Stimulated activated effector memory CD8-positive, alpha-beta T cell treated with anti-CD3 and anti-CD28 coated beads, Interleukin-12 subunit alpha, Interleukin-12 subunit beta, amount 100 ng/mL, for 72 hours (primary cell): ENCODE measurements at regions not wholly inside any gene's neighbourhood (a gene's known extent, or its start where the extent isn't known, plus 50 kb on each side); places are given as distances from the start of the nearest gene placed in this dataset.
"Not testable (repeated sequence)": the region's sequence is repeated elsewhere in the genome, so short reads cannot be mapped to it uniquely, and the experiment has no call there.

Source experiments
- ATAC-seq: fragments of 150-1000 bp; cut with Tn5 transposase; 2 replicates; pipeline ENCODE4 v1.10.0; 2021
- DNase-seq, 2 donors: peaks; one replicate each; pipeline ENCODE4 v3.0.0; 2021 to 2022; ENCODE audit warnings: low spot score in 2 of 2
- H3K27ac Mint-ChIP-seq: one replicate; pipeline ENCODE4 v1.8.0; 2022; ENCODE audit warnings: mild to moderate bottlenecking, mixed read lengths
- H3K36me3 Mint-ChIP-seq: one replicate; pipeline ENCODE4 v1.8.0; 2022; ENCODE audit warnings: mild to moderate bottlenecking, mixed read lengths
- H3K4me1 Mint-ChIP-seq: one replicate; pipeline ENCODE4 v1.8.0; 2022; ENCODE audit warnings: mixed read lengths
- H3K4me3 Mint-ChIP-seq: one replicate; pipeline ENCODE4 v1.8.0; 2022; ENCODE audit warnings: mild to moderate bottlenecking, mixed read lengths
- H3K9me3 Mint-ChIP-seq: one replicate; pipeline ENCODE4 v1.8.0; 2022; ENCODE audit warnings: mixed read lengths

DNA sequence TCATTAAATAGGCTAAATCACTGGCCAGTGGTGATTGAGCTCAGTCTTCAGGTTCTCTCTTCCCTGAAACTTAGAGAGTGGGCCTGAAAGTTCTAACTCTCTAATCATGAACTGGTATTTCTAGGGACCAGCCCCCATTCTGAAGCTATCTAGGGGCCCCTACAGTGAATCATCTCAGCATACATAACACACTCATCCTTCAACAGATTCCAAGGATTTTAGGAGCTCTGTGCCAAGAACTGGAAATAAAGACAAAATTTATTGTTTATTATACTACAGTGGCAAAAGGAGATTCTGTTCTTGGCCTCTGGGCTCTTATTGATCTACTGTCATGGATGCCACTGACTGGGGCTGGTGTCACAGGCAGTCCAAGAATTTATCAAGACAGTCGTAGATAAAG lies 263.8 kb upstream of the IGFBP7 start:
- no peak for DNase-seq

GRCh38 chr4:57371671-57372070 lies 261.5 kb upstream of the IGFBP7 start:
- Mint-ChIP-seq H3K27ac (no peak overlapping the region), H3K9me3 (peaks cover 4% of the 10 kb centered on the region), H3K4me3 (no peak overlapping the region), H3K4me1 (no peaks in the 10 kb centered on the region), H3K36me3 (no peaks in the 10 kb centered on the region)
- DNase-seq: no peak
- no peak for ATAC-seq

More for the DNA sequence above, 263.8 kb upstream of the IGFBP7 start:
- no peaks in the 10 kb centered on the region for H3K9me3 Mint-ChIP-seq
- no peak overlapping the region for H3K4me3 Mint-ChIP-seq
- H3K36me3 Mint-ChIP-seq: no peaks in the 10 kb centered on the region
- H3K27ac Mint-ChIP-seq: no peak overlapping the region
- no peaks in the 10 kb centered on the region for H3K4me1 Mint-ChIP-seq
- no peak for ATAC-seq

GRCh38 chr4:57370691-57371090 lies 260.5 kb upstream of the IGFBP7 start:
- H3K9me3 Mint-ChIP-seq: peaks cover 6% of the 10 kb centered on the region
- H3K36me3 Mint-ChIP-seq: no peaks in the 10 kb centered on the region
- ATAC-seq: no peak
- no peak for DNase-seq
- no peak overlapping the region for H3K27ac Mint-ChIP-seq
- H3K4me1 Mint-ChIP-seq: no peaks in the 10 kb centered on the region
- no peak overlapping the region for H3K4me3 Mint-ChIP-seq

GRCh38 chr4:57369446-57369845 lies 259.3 kb upstream of the IGFBP7 start:
- DNase-seq (no peak), ATAC-seq (no peak)
- peaks cover 6% of the 10 kb centered on the region for H3K9me3 Mint-ChIP-seq
- H3K4me3 Mint-ChIP-seq: no peak overlapping the region
- H3K27ac Mint-ChIP-seq: no peak overlapping the region
- H3K4me1 Mint-ChIP-seq: no peaks in the 10 kb centered on the region
- H3K36me3 Mint-ChIP-seq: no peaks in the 10 kb centered on the region

- DNase-seq (no peak), ATAC-seq (no peak)
- H3K27ac Mint-ChIP-seq: no peak overlapping the region
- H3K4me1 Mint-ChIP-seq: no peaks in the 10 kb centered on the region
- H3K4me3 Mint-ChIP-seq: no peak overlapping the region
- no peaks in the 10 kb centered on the region for H3K36me3 Mint-ChIP-seq
- peaks cover 6% of the 10 kb centered on the region for H3K9me3 Mint-ChIP-seq
These were observed 254.1 kb upstream of the IGFBP7 start for GRCh38 chr4:57364255-57364654.

DNA sequence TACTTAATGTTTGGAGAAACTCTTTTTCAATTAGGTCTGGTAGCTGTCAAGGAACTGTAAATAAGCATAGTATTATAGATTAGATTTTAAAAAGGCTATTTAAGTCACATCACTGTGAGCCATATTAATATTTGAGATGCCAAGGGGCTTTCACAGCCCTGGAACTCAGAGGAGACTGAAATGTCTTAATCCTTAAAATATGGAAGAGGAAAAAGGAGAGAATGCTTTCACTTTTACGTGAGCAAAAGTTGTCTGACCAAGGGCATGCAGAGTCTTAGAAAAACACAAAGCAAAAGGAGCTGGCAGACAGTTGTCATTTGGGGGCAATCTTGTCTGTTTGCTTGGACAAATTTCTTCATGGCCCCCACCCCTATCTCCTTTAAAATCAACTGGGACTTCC lies 253.2 kb upstream of the IGFBP7 start:
- H3K4me3 Mint-ChIP-seq: no peak overlapping the region

DNA sequence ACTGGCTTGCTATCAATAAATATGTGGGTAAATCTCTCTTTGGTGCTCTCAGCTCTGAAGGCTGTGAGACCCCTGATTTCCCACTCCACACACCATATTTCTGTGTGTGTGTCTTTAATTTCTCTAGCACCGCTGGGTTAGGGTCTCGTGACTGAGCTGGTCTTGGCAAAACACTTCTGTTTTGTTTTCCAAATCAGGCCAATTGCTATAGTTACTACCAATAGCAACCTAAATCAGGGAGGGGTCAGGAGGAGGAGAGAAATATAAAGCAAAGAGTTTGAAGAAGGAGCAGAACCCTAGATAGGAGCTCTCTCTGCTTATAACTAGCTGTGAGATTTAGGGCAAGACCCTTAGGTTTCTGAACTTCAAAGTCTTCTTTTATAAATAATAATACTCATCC lies 250.5 kb upstream of the IGFBP7 start:
- no peak overlapping the region for H3K4me3 Mint-ChIP-seq
- DNase-seq (no peak), ATAC-seq (no peak)
- H3K27ac Mint-ChIP-seq: no peak overlapping the region
- no peaks in the 10 kb centered on the region for H3K36me3 Mint-ChIP-seq
- peaks cover 6% of the 10 kb centered on the region for H3K9me3 Mint-ChIP-seq
- no peaks in the 10 kb centered on the region for H3K4me1 Mint-ChIP-seq

More for the DNA sequence above, 253.2 kb upstream of the IGFBP7 start:
- H3K4me1 Mint-ChIP-seq: no peaks in the 10 kb centered on the region
- H3K36me3 Mint-ChIP-seq: no peaks in the 10 kb centered on the region
- peaks cover 12% of the 10 kb centered on the region for H3K9me3 Mint-ChIP-seq
- no peak for ATAC-seq
- DNase-seq: no peak
- no peak overlapping the region for H3K27ac Mint-ChIP-seq

DNA sequence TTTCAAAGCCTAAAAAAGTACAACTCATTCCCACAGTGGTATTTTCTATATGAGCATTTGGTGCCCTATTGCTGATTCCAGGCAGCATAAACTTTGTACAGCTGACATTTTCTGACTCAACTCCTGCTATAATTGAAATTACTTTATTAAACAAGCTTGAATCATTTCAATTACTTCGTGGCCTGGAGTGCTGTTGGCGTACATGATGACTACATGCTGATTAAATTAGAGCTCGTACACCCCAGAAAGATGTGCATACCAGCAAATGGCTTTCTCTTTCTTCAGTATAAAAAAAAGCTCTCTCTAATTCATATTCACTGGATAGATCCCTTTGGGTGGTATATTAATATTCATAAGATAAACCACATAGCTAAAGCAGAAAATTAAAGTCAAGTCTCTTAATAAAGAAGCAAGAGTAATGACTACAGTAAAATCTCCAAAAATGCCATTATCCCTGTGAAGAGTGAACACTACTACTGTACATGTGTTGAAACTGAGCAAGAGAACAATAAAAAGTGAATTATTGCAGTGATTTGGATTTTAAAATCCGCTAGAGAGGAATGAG lies 245.0 kb upstream of the IGFBP7 start:
- ATAC-seq (no peak), DNase-seq (no peak)
- no peaks in the 10 kb centered on the region for H3K4me1 Mint-ChIP-seq
- H3K27ac Mint-ChIP-seq: no peak overlapping the region
- H3K4me3 Mint-ChIP-seq: no peak overlapping the region
- peaks cover 6% of the 10 kb centered on the region for H3K9me3 Mint-ChIP-seq
- no peaks in the 10 kb centered on the region for H3K36me3 Mint-ChIP-seq

DNA sequence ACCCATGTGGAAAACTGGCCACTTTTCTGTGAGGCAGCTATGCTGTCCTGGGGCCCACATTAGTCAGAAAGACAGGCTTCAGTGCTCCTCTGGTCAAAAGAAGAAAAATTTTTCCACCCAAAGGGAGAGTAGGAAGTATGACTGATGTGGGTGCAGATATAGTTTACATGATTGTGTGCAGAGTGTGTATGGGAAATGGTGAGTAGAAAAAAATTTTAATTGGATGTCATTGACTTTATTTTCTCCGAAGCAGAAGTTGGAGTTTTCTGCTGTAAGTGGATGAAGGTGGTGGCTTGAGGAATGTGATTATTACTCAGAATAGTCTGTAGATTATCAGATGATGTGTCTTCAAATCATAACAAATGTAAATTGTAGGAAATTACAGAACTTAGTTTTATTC lies 241.5 kb upstream of the IGFBP7 start:
- peaks cover 4% of the 10 kb centered on the region for H3K9me3 Mint-ChIP-seq
- H3K4me1 Mint-ChIP-seq: no peaks in the 10 kb centered on the region
- DNase-seq (no peak), ATAC-seq (no peak)
- no peaks in the 10 kb centered on the region for H3K36me3 Mint-ChIP-seq
- H3K4me3 Mint-ChIP-seq: no peak overlapping the region
- no peak overlapping the region for H3K27ac Mint-ChIP-seq

- Mint-ChIP-seq H3K9me3 (peaks cover 3% of the 10 kb centered on the region), H3K36me3 (no peaks in the 10 kb centered on the region), H3K27ac (no peak overlapping the region), H3K4me3 (no peak overlapping the region), H3K4me1 (no peaks in the 10 kb centered on the region)
- DNase-seq (no peak), ATAC-seq (no peak)
These were observed 234.1 kb upstream of the IGFBP7 start for GRCh38 chr4:57344296-57344695.

DNA sequence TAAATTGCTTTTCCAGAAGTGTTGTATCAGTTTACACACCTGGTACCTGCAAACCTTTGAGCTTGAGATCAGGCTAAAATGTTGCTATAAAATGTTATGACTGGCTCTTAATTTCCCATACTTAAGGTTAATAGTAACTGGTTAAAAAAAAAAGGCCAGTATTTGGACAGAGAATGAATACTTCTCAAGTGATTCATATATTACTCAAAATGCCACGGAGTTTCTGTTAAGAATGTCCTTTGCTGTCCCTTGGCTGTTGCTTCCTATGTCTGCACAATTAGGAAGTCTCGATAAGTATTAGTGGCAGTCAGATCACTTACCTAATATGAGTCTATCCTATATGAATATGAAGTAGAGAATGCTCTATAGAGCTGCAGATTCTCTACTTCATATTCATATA lies 232.2 kb upstream of the IGFBP7 start:
- no peaks in the 10 kb centered on the region for H3K4me1 Mint-ChIP-seq
- no peak overlapping the region for H3K27ac Mint-ChIP-seq
- H3K9me3 Mint-ChIP-seq: peaks cover 5% of the 10 kb centered on the region
- DNase-seq (no peak), ATAC-seq (no peak)
- H3K4me3 Mint-ChIP-seq: no peak overlapping the region
- H3K36me3 Mint-ChIP-seq: no peaks in the 10 kb centered on the region

GRCh38 chr4:57338861-57339260 lies 228.7 kb upstream of the IGFBP7 start:
- not testable (repeated sequence) for H3K4me3 Mint-ChIP-seq, H3K9me3 Mint-ChIP-seq, ATAC-seq, H3K27ac Mint-ChIP-seq, H3K4me1 Mint-ChIP-seq, DNase-seq, H3K36me3 Mint-ChIP-seq

- no peaks in the 10 kb centered on the region for H3K9me3 Mint-ChIP-seq
- DNase-seq (no peak), ATAC-seq (no peak)
- no peak overlapping the region for H3K4me3 Mint-ChIP-seq
- no peak overlapping the region for H3K27ac Mint-ChIP-seq
- H3K36me3 Mint-ChIP-seq: no peaks in the 10 kb centered on the region
- H3K4me1 Mint-ChIP-seq: no peaks in the 10 kb centered on the region
These were observed 223.5 kb upstream of the IGFBP7 start for GRCh38 chr4:57333684-57334083.

DNA sequence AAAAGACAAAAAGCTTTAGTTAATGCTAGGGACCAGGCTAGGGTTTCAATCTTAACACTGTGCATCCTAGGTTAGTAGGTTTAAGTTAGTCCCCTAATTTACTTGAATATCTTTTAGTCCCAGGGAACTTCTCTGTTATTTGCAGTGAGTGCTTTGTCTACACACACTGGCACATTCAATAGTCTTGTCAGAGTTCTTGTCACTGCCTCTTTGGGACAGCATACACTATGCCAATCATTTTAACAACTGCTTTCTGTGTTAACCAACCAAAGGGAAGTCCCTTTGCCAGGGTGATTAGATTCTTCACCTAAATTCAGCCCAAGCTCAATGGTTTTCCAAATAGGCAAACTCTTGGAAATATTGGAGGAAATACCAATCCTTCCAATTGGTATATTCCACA lies 221.8 kb upstream of the IGFBP7 start:
- no peaks in the 10 kb centered on the region for H3K4me1 Mint-ChIP-seq
- no peak for ATAC-seq

DNA sequence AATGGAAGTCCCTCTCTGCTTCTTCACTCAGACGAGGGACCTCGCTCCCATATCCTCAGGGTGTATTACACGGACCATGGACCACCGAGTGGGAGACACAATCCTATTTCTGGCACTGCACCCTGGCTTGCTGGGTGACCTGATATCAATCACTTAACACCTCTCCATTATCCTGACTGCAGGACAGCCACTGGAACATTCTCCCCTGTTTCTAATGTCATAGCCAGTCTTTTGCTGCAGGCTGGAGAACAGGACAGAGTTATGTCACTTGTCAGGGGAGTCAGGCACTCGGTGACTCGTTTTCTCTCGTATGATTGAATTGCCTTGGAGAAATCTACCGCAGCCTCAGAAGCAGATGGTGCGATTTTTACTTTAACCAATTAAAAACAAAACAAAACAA lies 219.1 kb upstream of the IGFBP7 start:
- no peak overlapping the region for H3K4me3 Mint-ChIP-seq

More for the DNA sequence above, 221.8 kb upstream of the IGFBP7 start:
- no peaks in the 10 kb centered on the region for H3K36me3 Mint-ChIP-seq
- H3K9me3 Mint-ChIP-seq: no peaks in the 10 kb centered on the region
- no peak overlapping the region for H3K27ac Mint-ChIP-seq
- no peak overlapping the region for H3K4me3 Mint-ChIP-seq
- DNase-seq: no peak

DNA sequence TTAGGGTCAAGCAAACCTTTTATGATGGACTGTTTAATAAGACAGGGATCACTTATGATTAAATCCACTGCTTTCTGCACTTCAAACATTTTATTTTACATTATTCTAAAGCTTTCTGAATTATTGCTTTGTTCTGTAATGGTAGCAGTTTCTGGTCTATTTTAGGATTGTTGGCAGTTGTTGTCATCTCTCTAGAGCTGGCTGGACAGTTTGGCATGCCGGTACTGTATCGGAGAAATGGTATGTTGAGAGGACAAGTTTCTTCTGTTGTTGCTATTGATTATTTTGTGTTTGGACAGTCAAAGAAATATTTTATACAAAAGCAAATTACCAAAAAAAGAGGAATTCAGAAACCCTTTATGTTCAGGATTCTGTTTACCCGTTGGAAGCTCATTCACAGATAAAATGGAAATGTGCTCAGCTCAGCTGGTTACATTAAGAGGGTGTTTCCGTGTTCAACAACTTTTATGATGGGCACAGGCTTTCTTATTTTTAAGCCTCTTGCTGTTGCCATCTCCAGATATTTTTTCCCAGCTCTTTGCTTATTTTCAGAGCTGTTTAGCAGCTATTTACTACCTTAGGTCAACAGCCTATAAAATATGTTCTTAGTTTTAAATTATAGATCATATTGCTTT lies 214.6 kb upstream of the IGFBP7 start:
- ATAC-seq (no peak), DNase-seq (no peak)
- Mint-ChIP-seq H3K27ac (no peak overlapping the region), H3K4me1 (no peaks in the 10 kb centered on the region), H3K9me3 (no peaks in the 10 kb centered on the region), H3K36me3 (no peaks in the 10 kb centered on the region), H3K4me3 (no peak overlapping the region)

More for the DNA sequence above, 219.1 kb upstream of the IGFBP7 start:
- no peaks in the 10 kb centered on the region for H3K4me1 Mint-ChIP-seq
- DNase-seq (no peak), ATAC-seq (no peak)
- no peaks in the 10 kb centered on the region for H3K9me3 Mint-ChIP-seq
- no peaks in the 10 kb centered on the region for H3K36me3 Mint-ChIP-seq
- no peak overlapping the region for H3K27ac Mint-ChIP-seq
